Vagina (tissue), 2 donors: ENCODE measurements at regions not wholly inside any gene's neighbourhood (a gene's known extent, or its start where the extent isn't known, plus 50 kb on each side); places are given as distances from the start of the nearest gene placed in this dataset.
A peak's percentile ranks its signal among the peaks of the same experiment; 100 is the strongest.

Source experiments
- DNase-seq, 2 donors: peaks; one replicate each; pipeline ENCODE4 v3.0.0-alpha.2; 2017; ENCODE audit errors: extremely low spot score in 2 of 2
- H3K27ac ChIP-seq: fragments of 200-600 bp; sonication (generic); one replicate; pipeline ENCODE4 v1.5.1; 2019
- H3K27me3 ChIP-seq: fragments of 200-600 bp; sonication (generic); one replicate; pipeline ENCODE4 v1.5.1; 2019
- H3K36me3 ChIP-seq, 2 donors: fragments of 200-600 bp; sonication (generic); one replicate each; pipeline ENCODE4 v1.5.1; 2017 to 2019
- H3K4me1 ChIP-seq: fragments of 200-600 bp; sonication (generic); one replicate; pipeline ENCODE4 v1.5.1; 2019
- H3K4me3 ChIP-seq, 2 donors: fragments of 200-600 bp; sonication (generic); 1 replicate in 1 of 2; 2 replicates in 1 of 2; pipeline ENCODE4 v1.5.1; 2016 to 2019
- H3K9me3 ChIP-seq: fragments of 200-600 bp; sonication (generic); one replicate; pipeline ENCODE4 v1.5.1; 2019
- POLR2A ChIP-seq, 2 donors: fragments of 450-650 bp; IDR thresholded peaks; one replicate each; pipeline ENCODE4 v1.6.1; 2017; ENCODE audit warnings: antibody characterized with exemption in 2 of 2, mild to moderate bottlenecking in 2 of 2, moderate library complexity in 2 of 2
- POLR2AphosphoS5 ChIP-seq, 2 donors: sonication (generic); formaldehyde crosslinking; IDR thresholded peaks; one replicate each; pipeline ENCODE4 v1.9.0; 2017; ENCODE audit warnings: antibody characterized with exemption in 2 of 2, mild to moderate bottlenecking in 2 of 2, low read depth in 1 of 2; ENCODE audit not compliant: insufficient read depth in 1 of 2
- intact Hi-C: fragments of 100-400 bp; cut with DNase I; formaldehyde crosslinking; loops from one replicate; pipeline ENCODE4 v1.15.1; 2023
- TF ChIP-seq, protein P1 (sequence below), 3 experiments: fragments of 450-650 bp in 2 of 3; fragments of 200-600 bp in 1 of 3; sonication (generic) in 1 of 3; IDR thresholded peaks; one replicate each; pipeline ENCODE4 v1.5.1; 2017 to 2019; ENCODE audit warnings: antibody characterized with exemption in 3 of 3, mild to moderate bottlenecking in 2 of 3, moderate library complexity in 2 of 3

DNA sequence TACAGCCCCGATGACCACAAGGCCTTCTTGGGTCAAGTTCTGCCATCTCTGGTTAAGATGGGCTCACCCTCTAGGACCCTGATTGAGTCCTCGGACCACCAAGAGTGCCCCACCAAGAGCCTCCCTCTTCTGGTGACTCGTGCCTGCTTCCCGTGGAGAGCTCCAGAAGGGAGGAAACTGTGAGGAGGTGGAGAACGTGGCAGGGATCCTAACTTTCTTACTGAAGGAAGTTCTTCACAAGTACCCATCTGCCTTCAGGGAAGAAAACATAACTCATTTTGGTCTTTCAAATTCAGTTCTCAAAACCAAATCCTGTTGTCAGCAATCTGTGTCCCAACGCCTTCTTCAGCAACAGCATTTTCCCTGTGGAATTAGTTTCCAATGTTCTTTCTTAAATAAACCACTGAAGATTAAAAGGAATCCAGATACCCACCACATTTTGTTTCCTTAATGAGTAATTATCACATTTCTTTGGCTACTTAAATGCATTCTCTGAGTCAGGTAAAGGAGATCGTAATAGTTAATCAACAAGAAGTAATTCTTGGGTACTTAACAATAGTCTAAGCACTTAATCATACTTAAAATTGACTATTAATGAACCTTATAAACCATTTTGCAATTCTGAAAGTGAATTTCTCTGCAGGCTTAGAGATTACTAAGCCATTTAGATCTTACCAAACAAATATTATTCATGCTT, 185.8 kb upstream of the SGK1 start:
- Histone ChIP-seq H3K27ac (peak overlapping the region; percentile 53), H3K4me3 (no peak overlapping the region), H3K27me3 (no peaks in the 10 kb centered on the region), H3K36me3 (no peaks in the 10 kb centered on the region), H3K4me1 (no peaks in the 10 kb centered on the region), H3K9me3 (no peaks in the 10 kb centered on the region)
- TF ChIP-seq POLR2A (IDR thresholded peaks at IDR 0.05) (no peak), POLR2AphosphoS5 (IDR thresholded peaks at IDR 0.05; ENCODE audit: insufficient read depth in 1 of 2, low read depth in 1 of 2) (peak in 1 of 2 donors; percentile 35)
- TF ChIP-seq, protein P1, sequence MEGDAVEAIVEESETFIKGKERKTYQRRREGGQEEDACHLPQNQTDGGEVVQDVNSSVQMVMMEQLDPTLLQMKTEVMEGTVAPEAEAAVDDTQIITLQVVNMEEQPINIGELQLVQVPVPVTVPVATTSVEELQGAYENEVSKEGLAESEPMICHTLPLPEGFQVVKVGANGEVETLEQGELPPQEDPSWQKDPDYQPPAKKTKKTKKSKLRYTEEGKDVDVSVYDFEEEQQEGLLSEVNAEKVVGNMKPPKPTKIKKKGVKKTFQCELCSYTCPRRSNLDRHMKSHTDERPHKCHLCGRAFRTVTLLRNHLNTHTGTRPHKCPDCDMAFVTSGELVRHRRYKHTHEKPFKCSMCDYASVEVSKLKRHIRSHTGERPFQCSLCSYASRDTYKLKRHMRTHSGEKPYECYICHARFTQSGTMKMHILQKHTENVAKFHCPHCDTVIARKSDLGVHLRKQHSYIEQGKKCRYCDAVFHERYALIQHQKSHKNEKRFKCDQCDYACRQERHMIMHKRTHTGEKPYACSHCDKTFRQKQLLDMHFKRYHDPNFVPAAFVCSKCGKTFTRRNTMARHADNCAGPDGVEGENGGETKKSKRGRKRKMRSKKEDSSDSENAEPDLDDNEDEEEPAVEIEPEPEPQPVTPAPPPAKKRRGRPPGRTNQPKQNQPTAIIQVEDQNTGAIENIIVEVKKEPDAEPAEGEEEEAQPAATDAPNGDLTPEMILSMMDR (IDR thresholded peaks at IDR 0.05) = no peak
- no peak for DNase-seq
- intact Hi-C loops = no loop called here

DNA sequence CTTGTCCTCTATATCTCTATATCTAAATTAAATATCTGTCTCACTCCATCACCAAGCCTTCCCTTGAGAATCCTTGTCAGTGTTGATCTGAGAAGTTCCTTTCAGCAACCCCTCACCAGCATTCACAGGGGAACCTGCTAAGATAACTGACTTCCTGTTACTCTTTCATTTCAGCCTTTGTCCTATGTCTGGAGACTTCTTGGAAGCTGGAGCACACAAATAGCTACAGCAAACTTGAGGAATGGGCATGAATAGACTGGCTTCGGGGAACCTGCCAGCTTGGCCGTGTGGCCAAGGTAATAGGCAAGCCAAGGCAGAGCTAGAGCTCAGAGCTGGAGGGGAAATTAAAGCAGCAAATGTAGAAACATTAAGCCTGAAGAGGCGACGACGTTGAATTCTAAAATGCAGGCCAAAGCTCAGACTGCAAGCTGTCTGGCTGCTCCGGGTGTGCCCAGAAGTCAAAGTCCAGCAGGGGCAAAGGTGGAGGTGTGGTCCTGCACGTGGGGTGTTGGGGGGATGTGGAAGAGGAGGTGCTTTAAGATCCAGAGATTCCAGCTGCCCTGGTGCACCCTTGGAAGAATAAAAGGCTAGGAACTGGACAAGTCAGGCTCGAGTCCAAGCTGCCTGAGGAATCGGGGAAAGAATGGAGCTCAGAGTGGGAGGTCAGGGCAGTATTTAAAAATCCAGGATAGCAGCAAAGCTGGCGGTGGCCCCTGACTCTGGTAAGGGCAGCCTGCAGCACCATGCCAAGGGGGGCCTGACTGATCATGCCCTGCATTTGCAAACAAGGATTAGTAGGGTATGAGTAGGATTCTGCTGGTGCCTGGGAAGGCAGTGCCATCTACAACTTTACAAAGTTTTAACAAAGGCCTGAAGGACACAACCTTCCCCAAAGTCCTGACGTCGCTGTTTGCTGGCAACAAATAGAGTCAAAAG, 185.0 kb upstream of the SGK1 start:
- no peak for DNase-seq
- intact Hi-C loops = no loop called here
- Histone ChIP-seq H3K4me1 (no peaks in the 10 kb centered on the region), H3K27me3 (no peaks in the 10 kb centered on the region), H3K36me3 (no peaks in the 10 kb centered on the region), H3K9me3 (no peaks in the 10 kb centered on the region), H3K4me3 (no peak overlapping the region), H3K27ac (peak overlapping the region; percentile 53)
- TF ChIP-seq POLR2AphosphoS5 (IDR thresholded peaks at IDR 0.05; ENCODE audit: insufficient read depth in 1 of 2, low read depth in 1 of 2) (peak in 1 of 2 donors; percentile 26), POLR2A (IDR thresholded peaks at IDR 0.05) (no peak)

DNA sequence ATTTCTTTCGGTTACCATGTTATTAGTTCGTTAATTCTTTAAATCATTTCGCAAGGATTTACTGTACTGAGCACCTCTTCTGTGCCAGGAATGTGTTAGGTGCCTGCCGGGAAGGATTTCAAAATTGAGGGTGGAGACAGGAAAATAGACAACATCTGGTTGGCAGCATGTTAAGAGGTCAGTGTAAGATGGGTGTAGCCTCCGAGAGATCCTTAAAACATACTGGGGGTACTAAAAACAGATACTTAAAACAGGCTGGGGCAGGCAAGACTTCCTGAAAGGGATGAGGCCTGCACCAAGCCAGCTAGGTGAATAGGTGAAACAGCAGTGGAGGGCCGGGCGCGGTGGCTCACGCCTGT, 178.0 kb upstream of the SGK1 start:
- Histone ChIP-seq H3K36me3 (no peaks in the 10 kb centered on the region), H3K4me3 (no peak overlapping the region), H3K27me3 (no peaks in the 10 kb centered on the region), H3K4me1 (peaks cover 6% of the 10 kb centered on the region), H3K27ac (no peak overlapping the region), H3K9me3 (no peaks in the 10 kb centered on the region)
- intact Hi-C loops = no loop called here
- DNase-seq = no peak
- TF ChIP-seq, protein P1 (IDR thresholded peaks at IDR 0.05) = no peak
- peak in 1 of 2 donors; percentile 65 for TF ChIP-seq POLR2AphosphoS5 (IDR thresholded peaks at IDR 0.05; ENCODE audit: insufficient read depth in 1 of 2, low read depth in 1 of 2)
- no peak for TF ChIP-seq POLR2A (IDR thresholded peaks at IDR 0.05)

DNA sequence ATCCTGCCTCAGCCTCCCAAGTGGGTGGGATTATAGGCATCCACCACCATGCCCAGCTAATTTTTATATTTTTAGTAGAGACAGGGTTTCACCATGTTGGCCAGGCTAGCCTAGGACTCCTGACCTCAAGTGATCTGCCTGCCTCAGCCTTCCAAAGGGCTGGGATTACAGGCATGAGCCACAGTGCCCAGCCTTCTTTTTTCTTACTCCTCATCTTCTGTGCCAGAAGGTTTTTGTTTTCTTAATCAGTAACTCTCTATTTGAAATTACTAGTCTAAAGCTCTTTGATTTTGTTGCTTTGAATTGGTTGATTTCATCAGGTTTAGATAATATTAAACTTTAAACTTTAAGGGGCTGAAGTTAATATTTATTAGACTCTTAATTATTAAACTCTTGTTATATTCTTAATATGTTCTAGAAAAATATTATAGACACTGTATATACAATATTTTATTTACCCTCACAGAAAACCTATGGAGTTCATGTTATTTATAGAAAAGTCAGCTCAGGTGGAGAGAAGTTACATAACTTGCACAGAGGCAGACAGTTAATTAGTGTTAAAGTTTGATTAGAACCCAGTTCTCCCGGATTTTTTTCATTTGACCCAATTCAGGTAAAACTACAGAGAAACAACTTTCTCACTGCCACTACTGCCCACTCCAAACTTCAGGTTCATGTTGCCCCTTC, 177.4 kb upstream of the SGK1 start:
- TF ChIP-seq, protein P1 (IDR thresholded peaks at IDR 0.05) = no peak
- no peak for TF ChIP-seq POLR2AphosphoS5 (IDR thresholded peaks at IDR 0.05; ENCODE audit: insufficient read depth in 1 of 2, low read depth in 1 of 2)
- Histone ChIP-seq H3K36me3 (no peaks in the 10 kb centered on the region), H3K27ac (no peak overlapping the region), H3K4me1 (peaks cover 6% of the 10 kb centered on the region), H3K4me3 (no peak overlapping the region), H3K27me3 (no peaks in the 10 kb centered on the region), H3K9me3 (no peaks in the 10 kb centered on the region)
- intact Hi-C loops = no loop called here
- DNase-seq = no peak

DNA sequence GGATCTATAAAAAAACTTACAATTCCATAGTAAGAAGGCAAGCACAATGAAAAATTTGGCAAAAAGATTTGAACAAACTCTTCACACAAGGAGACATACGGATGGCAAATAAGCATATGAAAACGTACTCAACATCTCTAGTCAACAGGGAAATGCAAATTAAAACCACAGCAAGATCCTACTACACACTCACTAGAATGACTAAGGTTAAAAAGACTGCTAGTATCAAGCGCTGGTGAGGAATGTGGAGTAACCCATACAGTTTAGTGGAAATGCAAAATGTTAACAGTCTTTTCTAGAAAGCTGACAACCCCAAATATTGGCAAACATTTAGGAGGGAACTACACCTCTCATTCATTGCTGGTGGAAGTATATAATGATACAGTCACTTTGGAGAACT, 175.9 kb upstream of the SGK1 start:
- no peaks in the 10 kb centered on the region for H3K9me3 ChIP-seq
- TF ChIP-seq POLR2AphosphoS5 (IDR thresholded peaks at IDR 0.05; ENCODE audit: insufficient read depth in 1 of 2, low read depth in 1 of 2) (no peak), POLR2A (IDR thresholded peaks at IDR 0.05) (no peak)
- TF ChIP-seq, protein P1 (IDR thresholded peaks at IDR 0.05) = no peak
- intact Hi-C loops = no loop called here
- no peak overlapping the region for H3K4me3 ChIP-seq
- peaks cover 6% of the 10 kb centered on the region for H3K4me1 ChIP-seq
- no peak for DNase-seq
- no peak overlapping the region for H3K27ac ChIP-seq
- H3K36me3 ChIP-seq = no peaks in the 10 kb centered on the region
- no peaks in the 10 kb centered on the region for H3K27me3 ChIP-seq
